ENCODE measurements at regions not wholly inside any gene's neighbourhood (a gene's known extent, or its start where the extent isn't known, plus 50 kb on each side); places are given as distances from the start of the nearest gene placed in this dataset.

GRCh38 chr2:208929139-208929864, 494.5 kb upstream of the MAP2 start:
- TF ChIP-seq, protein P1, sequence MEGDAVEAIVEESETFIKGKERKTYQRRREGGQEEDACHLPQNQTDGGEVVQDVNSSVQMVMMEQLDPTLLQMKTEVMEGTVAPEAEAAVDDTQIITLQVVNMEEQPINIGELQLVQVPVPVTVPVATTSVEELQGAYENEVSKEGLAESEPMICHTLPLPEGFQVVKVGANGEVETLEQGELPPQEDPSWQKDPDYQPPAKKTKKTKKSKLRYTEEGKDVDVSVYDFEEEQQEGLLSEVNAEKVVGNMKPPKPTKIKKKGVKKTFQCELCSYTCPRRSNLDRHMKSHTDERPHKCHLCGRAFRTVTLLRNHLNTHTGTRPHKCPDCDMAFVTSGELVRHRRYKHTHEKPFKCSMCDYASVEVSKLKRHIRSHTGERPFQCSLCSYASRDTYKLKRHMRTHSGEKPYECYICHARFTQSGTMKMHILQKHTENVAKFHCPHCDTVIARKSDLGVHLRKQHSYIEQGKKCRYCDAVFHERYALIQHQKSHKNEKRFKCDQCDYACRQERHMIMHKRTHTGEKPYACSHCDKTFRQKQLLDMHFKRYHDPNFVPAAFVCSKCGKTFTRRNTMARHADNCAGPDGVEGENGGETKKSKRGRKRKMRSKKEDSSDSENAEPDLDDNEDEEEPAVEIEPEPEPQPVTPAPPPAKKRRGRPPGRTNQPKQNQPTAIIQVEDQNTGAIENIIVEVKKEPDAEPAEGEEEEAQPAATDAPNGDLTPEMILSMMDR (IDR thresholded peaks at IDR 0.05): no peak
- no peak for TF ChIP-seq POLR2A (IDR thresholded peaks at IDR 0.05)
